A673 (cell line): ENCODE measurements at regions not wholly inside any gene's neighbourhood (a gene's known extent, or its start where the extent isn't known, plus 50 kb on each side); places are given as distances from the start of the nearest gene placed in this dataset.
"Not testable (repeated sequence)": the region's sequence is repeated elsewhere in the genome, so short reads cannot be mapped to it uniquely, and the experiment has no call there.

ENCODE experiments used
- BruUV-seq: library from RNA; stranded (reverse); fragments of 400-500 nt; replicated peaks from 2 replicates; lab custom pipeline; 2021; lab: Mats Ljungman, UMichigan
- CTCF ChIA-PET: fragments of 300-600 bp; sonication (Branson Sonifier 250); formaldehyde crosslinking; loops from one replicate; lab custom pipeline; 2022; ENCODE audit warnings: antibody characterized with exemption; lab: Charles Lee
- POLR2A ChIA-PET: fragments of 300-600 bp; sonication (Branson Sonifier 250); formaldehyde crosslinking; loops from one replicate; lab custom pipeline; 2022; ENCODE audit warnings: antibody characterized with exemption; ENCODE audit not compliant: low non-redundant PET; lab: Charles Lee
- DNase-seq: peaks from one replicate; pipeline ENCODE4 v3.0.0-alpha.2; 2015; ENCODE audit warnings: low spot score
- H3K27ac ChIP-seq: fragments of 200-600 bp; sonication (generic); 2 replicates; pipeline ENCODE4 v1.5.1; 2016; ENCODE audit warnings: mixed run types, low read depth, mild to moderate bottlenecking, mixed read lengths, antibody characterized with exemption, low read length; ENCODE audit not compliant: poor library complexity, severe bottlenecking
- H3K27me3 ChIP-seq: fragments of 200-600 bp; sonication (generic); replicated peaks from 2 replicates; pipeline ENCODE4 v1.6.1; 2017; ENCODE audit warnings: mixed run types, low read depth, mild to moderate bottlenecking, mixed read lengths, antibody characterized with exemption, low read length; ENCODE audit not compliant: insufficient read depth, poor library complexity
- H3K36me3 ChIP-seq: fragments of 200-600 bp; sonication (generic); 2 replicates; pipeline ENCODE4 v1.6.1; 2016; ENCODE audit warnings: mixed run types, mild to moderate bottlenecking, mixed read lengths, antibody characterized with exemption, low read length; ENCODE audit not compliant: insufficient read depth, poor library complexity, severe bottlenecking
- H3K4me1 ChIP-seq: fragments of 200-600 bp; sonication (generic); 2 replicates; pipeline ENCODE4 v1.6.1; 2017; ENCODE audit warnings: mixed run types, mild to moderate bottlenecking, mixed read lengths, antibody characterized with exemption, low read length; ENCODE audit not compliant: insufficient read depth, poor library complexity, severe bottlenecking
- H3K4me3 ChIP-seq: fragments of 200-600 bp; sonication (generic); 2 replicates; pipeline ENCODE4 v1.5.1; 2016; ENCODE audit warnings: low read depth, mixed run types, mild to moderate bottlenecking, mixed read lengths, low read length; ENCODE audit not compliant: poor library complexity, severe bottlenecking
- H3K9me3 ChIP-seq: fragments of 200-600 bp; sonication (generic); 2 replicates; pipeline ENCODE4 v1.6.1; 2016; ENCODE audit warnings: mixed run types, low read depth, mild to moderate bottlenecking, mixed read lengths, antibody characterized with exemption, low read length; ENCODE audit not compliant: poor library complexity, severe bottlenecking
- EZH2 ChIP-seq: fragments of 200-600 bp; sonication (generic); IDR thresholded peaks from 2 replicates; pipeline ENCODE4 v1.6.1; 2017; ENCODE audit warnings: borderline replicate concordance, low read depth, mild to moderate bottlenecking, mixed read lengths, antibody characterized with exemption, low read length; ENCODE audit not compliant: poor library complexity, severe bottlenecking
- intact Hi-C: fragments of 100-400 bp; cut with micrococcal nuclease; formaldehyde crosslinking; loops from one replicate; pipeline ENCODE4 v1.10.0; 2022; ENCODE audit not compliant: unreplicated experiment
- TF ChIP-seq, protein P1 (sequence below): fragments of 300-800, 200-600 bp; sonication (generic); conservative IDR thresholded peaks from 2 replicates; pipeline ENCODE4 v1.5.1; 2017; ENCODE audit warnings: low read depth, mild to moderate bottlenecking, antibody characterized with exemption, low read length, moderate library complexity, mixed read lengths

DNA sequence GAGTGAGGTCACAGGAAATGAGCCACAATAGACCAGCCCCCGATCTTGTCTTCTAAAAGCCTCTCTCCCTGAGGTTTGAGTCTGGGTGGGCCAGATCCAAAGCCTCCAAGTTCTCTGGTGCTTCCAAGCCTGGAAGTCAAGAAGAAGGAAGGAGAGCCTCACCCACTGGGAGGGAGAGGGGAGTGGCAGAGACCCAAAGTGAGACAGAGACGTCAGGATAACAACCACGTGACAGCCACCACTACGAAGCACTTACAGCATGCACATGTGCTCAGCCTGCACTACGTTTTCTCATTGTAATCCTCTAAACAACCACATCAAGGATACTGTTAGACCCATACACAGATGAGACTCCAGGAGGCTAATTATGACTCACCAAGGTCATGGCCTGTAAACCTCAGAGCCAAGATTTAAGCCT lies 197.3 kb upstream of the LINGO1 start:
- DNase-seq, result peak; percentile 51
- Histone ChIP-seq H3K9me3 (no peaks in the 10 kb centered on the region), H3K4me1 (peaks cover 15% of the 10 kb centered on the region), H3K36me3 (no peaks in the 10 kb centered on the region), H3K27ac (no peak overlapping the region), H3K4me3 (no peak overlapping the region), H3K27me3 (no peaks in the 10 kb centered on the region)
- POLR2A ChIA-PET, result no interaction called here
- TF ChIP-seq EZH2, result no peak
- TF ChIP-seq, protein P1, sequence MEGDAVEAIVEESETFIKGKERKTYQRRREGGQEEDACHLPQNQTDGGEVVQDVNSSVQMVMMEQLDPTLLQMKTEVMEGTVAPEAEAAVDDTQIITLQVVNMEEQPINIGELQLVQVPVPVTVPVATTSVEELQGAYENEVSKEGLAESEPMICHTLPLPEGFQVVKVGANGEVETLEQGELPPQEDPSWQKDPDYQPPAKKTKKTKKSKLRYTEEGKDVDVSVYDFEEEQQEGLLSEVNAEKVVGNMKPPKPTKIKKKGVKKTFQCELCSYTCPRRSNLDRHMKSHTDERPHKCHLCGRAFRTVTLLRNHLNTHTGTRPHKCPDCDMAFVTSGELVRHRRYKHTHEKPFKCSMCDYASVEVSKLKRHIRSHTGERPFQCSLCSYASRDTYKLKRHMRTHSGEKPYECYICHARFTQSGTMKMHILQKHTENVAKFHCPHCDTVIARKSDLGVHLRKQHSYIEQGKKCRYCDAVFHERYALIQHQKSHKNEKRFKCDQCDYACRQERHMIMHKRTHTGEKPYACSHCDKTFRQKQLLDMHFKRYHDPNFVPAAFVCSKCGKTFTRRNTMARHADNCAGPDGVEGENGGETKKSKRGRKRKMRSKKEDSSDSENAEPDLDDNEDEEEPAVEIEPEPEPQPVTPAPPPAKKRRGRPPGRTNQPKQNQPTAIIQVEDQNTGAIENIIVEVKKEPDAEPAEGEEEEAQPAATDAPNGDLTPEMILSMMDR, result no peak
- intact Hi-C loops, result no loop called here
- BruUV-seq, result no TSS peak
- CTCF ChIA-PET, result no interaction called here

DNA sequence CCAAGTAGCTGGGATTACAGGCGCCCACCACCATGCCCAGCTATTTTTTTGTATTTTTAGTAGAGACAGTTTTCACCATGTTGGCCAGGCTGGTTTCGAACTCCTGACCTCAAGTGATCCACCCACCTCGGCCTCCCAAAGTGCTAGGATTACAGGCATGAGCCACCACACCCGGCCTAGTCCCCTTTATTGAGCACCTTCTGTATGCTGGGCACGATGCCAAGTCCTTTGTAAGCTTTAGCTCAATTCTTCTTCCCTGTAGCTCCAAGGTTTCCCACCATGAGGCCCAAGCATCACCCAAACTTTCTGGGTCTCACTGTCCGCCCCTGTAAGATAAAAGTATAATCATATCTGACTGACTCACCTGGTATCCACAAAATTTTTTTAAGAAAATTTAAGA lies 196.6 kb upstream of the LINGO1 start:
- CTCF ChIA-PET, result interaction anchor here (0.9 kb wide), 1 partner anchor 8 kb away, joined by 3 read pairs; no protein-coding TSS in a partner anchor
- BruUV-seq, intact Hi-C loops, H3K36me3 ChIP-seq, DNase-seq, H3K4me3 ChIP-seq, H3K27ac ChIP-seq, POLR2A ChIA-PET, H3K9me3 ChIP-seq, H3K27me3 ChIP-seq: not testable (repeated sequence)
- H3K4me1 ChIP-seq, result peaks cover 15% of the 10 kb centered on the region

DNA sequence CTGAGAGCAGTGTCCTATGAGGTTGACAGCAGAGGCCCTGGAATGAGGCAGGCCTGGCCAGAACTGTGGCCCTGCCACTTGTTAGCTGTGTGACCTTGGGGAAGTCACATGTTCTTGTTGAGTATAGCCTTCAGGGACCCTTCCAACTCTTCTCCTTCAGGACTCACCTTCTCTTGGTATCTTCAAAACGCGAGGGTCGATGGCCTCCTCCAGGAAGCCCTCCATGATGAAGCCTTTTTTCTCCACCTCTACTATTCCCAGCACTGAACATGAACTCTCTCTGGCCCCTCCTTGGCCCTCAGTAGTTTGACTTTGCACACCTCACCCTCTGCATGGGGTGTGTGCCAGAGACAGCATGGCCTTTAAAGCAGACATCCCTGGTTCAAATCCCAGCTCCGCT lies 195.1 kb upstream of the LINGO1 start:
- no peaks in the 10 kb centered on the region for H3K36me3 ChIP-seq
- no peak overlapping the region for H3K4me3 ChIP-seq
- no peaks in the 10 kb centered on the region for H3K27me3 ChIP-seq
- ChIA-PET CTCF (interaction anchor here (0.6 kb wide), 1 partner anchor 569 kb away, joined by 5 read pairs; no protein-coding TSS in a partner anchor), POLR2A (no interaction called here)
- BruUV-seq, result no TSS peak
- H3K4me1 ChIP-seq, result peaks cover 15% of the 10 kb centered on the region
- H3K9me3 ChIP-seq, result no peaks in the 10 kb centered on the region
- no peak for DNase-seq
- H3K27ac ChIP-seq, result no peak overlapping the region
- no peak for TF ChIP-seq EZH2
- TF ChIP-seq, protein P1, result no peak
- intact Hi-C loops, result no loop called here

DNA sequence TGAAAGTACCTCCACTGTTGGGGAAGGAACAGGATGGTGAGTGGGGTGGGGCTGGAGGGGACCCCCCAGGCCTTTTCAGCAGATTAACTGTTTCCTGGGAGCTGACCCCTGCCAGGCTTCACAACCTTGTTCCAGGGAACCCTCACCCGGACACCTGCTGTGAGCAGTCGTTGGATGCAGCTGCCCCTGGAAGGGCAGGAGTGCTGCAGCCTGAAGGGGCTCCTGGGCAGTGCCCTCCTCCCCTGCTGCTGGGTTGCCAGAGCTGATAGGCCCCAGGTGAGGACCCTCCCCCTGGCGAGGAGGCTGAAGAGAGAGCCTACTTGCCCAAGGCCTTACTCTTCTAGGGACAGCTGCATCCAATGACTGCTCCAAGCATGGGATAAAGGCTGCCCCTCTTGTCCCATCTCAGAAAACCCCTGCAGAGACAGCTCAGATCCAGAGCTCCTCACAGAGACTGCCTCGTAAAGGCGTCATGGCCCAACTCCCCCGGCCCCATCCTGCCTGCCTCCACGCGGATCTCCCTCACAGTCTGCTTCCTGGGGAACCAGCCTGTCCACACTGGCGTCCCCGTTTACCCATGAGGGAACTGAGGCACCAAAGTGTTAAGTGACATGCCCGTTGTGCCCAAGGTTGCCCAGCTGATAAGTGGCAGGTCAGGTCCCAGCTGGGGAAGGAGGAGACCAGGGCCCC lies 193.4 kb upstream of the LINGO1 start:
- BruUV-seq, result no TSS peak
- Histone ChIP-seq H3K4me3 (no peak overlapping the region), H3K27me3 (no peaks in the 10 kb centered on the region), H3K27ac (no peak overlapping the region), H3K4me1 (peaks cover 21% of the 10 kb centered on the region), H3K9me3 (no peaks in the 10 kb centered on the region), H3K36me3 (peaks cover 6% of the 10 kb centered on the region)
- ChIA-PET POLR2A (no interaction called here), CTCF (no interaction called here)
- DNase-seq, result no peak
- intact Hi-C loops, result no loop called here
- TF ChIP-seq, protein P1, result no peak
- no peak for TF ChIP-seq EZH2
